Activated naive CD4-positive, alpha-beta T cell treated with anti-CD3 and anti-CD28 coated beads, Interleukin-2, amount 10 ng/mL, durations not matched to agents 7 days and 5 days (primary cell): ENCODE measurements at regions not wholly inside any gene's neighbourhood (a gene's known extent, or its start where the extent isn't known, plus 50 kb on each side); places are given as distances from the start of the nearest gene placed in this dataset.

Experiments
- CTCF ChIA-PET: fragments of 350-600 bp; sonication (Branson Sonifier 250); formaldehyde crosslinking; loops from one replicate; lab custom pipeline; 2021; ENCODE audit warnings: antibody characterized with exemption; lab: Charles Lee
- DNase-seq: peaks from one replicate; pipeline ENCODE4 v3.0.0-alpha.2; 2020
- H3K27ac Mint-ChIP-seq: one replicate; pipeline ENCODE4 v1.8.0; 2021; ENCODE audit warnings: mild to moderate bottlenecking, moderate library complexity, mixed read lengths
- H3K27me3 Mint-ChIP-seq: one replicate; pipeline ENCODE4 v1.8.0; 2021; ENCODE audit warnings: mild to moderate bottlenecking, mixed read lengths
- H3K36me3 Mint-ChIP-seq: one replicate; pipeline ENCODE4 v1.8.0; 2021; ENCODE audit warnings: mixed read lengths
- H3K4me1 Mint-ChIP-seq: one replicate; pipeline ENCODE4 v1.8.0; 2021; ENCODE audit warnings: mixed read lengths
- H3K4me3 Mint-ChIP-seq: one replicate; pipeline ENCODE4 v1.8.0; 2021; ENCODE audit warnings: mild to moderate bottlenecking, moderate library complexity, mixed read lengths
- H3K9me3 Mint-ChIP-seq: one replicate; pipeline ENCODE4 v1.8.0; 2021; ENCODE audit warnings: mixed read lengths

DNA sequence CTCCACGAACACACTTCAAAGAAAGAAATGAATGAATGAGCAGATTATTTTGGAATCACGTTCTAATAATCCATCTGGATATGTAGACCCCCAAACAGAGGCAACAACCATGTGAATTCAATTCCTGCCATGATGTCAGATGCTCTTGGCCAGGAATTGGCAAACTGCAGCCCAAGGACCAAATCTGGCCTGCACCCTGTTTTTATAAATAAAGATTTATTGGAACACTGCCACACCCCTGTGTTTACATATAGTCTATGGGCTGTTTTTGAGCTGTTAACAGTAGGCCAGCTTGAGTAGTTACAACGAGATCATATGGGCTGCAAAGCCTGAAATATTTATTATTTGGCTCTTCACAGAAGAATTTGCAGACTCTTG is 336.0 kb upstream of the ZFHX3 start:
- CTCF ChIA-PET = no interaction called here
- no peak overlapping the region for H3K27ac Mint-ChIP-seq
- no peaks in the 10 kb centered on the region for H3K9me3 Mint-ChIP-seq
- H3K36me3 Mint-ChIP-seq = no peaks in the 10 kb centered on the region
- H3K4me1 Mint-ChIP-seq = no peaks in the 10 kb centered on the region
- H3K27me3 Mint-ChIP-seq = no peaks in the 10 kb centered on the region
- DNase-seq = no peak
- H3K4me3 Mint-ChIP-seq = no peak overlapping the region

DNA sequence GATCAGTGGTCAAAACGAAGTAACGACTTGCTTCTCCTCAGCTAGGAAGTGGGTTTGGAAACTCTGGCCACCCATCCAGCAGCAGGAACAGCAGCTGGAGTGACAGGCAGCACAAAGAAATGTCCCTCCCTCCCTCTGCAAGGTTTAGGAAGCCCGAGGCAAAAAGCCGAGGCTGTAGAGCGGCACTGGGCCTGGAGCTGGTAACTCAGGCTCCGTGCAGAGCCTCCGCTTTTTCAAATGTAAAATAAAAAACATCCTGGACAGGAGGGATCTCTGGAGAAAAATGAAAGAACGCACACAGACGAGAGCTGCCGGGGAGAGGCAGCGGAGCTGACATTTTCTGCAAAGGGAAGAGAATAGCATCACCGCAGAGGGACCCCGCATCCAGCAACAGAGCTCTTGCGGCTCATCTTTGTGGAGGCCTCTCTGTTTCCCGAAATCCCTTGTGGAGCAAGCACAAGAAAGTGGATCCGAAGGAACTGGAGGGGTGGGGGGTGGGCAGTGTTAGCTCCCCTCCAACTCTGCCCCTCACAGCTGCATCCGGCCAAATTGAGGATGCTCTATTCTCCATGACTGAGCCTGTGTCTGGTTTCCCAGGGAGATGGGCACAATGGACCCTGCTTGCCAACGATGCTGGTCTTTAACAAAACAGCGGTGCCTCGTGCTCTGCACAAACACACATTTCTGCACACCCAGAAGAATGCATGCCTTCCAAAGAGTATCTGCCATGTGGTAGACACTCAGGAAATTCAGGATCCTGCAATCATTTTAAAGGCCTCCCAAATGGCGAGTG is 335.5 kb upstream of the ZFHX3 start:
- Mint-ChIP-seq H3K27ac (no peak overlapping the region), H3K36me3 (no peaks in the 10 kb centered on the region), H3K9me3 (no peaks in the 10 kb centered on the region), H3K27me3 (no peaks in the 10 kb centered on the region), H3K4me1 (no peaks in the 10 kb centered on the region), H3K4me3 (no peak overlapping the region)
- CTCF ChIA-PET = no interaction called here
- DNase-seq = no peak

DNA sequence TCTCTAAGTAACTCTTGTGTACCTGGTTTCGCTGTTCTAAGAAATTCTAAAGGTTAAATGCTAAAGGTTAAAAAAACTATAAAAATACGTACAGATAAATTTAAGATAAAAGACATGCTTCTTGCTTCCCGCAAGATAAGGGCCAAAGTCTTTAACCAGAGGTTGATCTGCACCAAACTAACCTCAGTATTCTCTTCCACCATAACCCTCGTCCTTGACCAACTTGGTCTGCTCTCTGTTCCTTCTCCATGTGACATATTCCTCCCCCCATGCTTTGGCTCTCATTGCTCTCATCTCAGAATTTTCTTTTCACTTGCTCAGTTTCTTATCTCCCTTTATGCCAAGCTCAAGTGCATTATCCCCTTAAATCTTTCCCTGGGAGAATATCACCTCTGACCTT is 330.5 kb upstream of the ZFHX3 start:
- peaks cover 1% of the 10 kb centered on the region for H3K9me3 Mint-ChIP-seq
- no peaks in the 10 kb centered on the region for H3K27me3 Mint-ChIP-seq
- DNase-seq = no peak
- no peak overlapping the region for H3K4me3 Mint-ChIP-seq
- CTCF ChIA-PET = no interaction called here
- no peak overlapping the region for H3K27ac Mint-ChIP-seq
- no peaks in the 10 kb centered on the region for H3K4me1 Mint-ChIP-seq
- H3K36me3 Mint-ChIP-seq = no peaks in the 10 kb centered on the region

DNA sequence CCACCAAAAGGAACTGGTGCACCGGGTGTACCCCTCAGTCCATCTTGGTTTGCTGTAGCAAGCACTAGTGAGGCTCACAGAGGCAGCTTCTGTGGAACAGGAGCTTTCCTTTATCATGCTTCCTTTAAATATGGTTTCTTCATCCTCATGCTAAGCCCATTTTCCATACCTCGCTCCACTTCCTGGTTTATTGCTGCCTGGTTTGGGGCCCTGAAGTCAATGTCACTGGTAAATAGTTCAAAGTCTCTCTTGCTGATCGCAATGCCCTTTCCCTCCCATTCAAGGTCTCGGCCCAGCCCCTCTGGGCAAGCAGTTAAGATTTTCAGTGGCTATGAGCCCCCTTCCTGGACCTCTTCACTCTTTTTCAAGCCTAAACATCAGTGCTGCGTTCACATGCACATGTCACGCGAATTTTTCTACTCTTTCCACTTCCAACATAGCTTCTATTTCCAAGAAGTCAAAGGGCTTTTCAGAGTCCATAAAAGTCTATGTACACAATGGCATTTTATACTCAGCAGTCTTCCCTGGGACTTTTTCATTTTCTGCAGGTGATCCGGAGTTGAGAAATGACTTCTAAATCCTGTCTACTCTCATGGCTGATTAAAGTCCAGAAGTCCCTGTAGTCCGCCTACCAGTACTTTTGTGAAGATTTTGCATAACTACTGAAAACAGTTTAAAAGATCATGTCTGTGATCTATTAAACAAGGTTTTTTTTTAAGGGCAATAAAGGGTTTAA is 323.8 kb upstream of the ZFHX3 start:
- Mint-ChIP-seq H3K4me3 (no peak overlapping the region), H3K27ac (no peak overlapping the region), H3K36me3 (no peaks in the 10 kb centered on the region), H3K9me3 (peaks cover 2% of the 10 kb centered on the region), H3K4me1 (no peaks in the 10 kb centered on the region), H3K27me3 (no peaks in the 10 kb centered on the region)
- no peak for DNase-seq
- CTCF ChIA-PET = no interaction called here

DNA sequence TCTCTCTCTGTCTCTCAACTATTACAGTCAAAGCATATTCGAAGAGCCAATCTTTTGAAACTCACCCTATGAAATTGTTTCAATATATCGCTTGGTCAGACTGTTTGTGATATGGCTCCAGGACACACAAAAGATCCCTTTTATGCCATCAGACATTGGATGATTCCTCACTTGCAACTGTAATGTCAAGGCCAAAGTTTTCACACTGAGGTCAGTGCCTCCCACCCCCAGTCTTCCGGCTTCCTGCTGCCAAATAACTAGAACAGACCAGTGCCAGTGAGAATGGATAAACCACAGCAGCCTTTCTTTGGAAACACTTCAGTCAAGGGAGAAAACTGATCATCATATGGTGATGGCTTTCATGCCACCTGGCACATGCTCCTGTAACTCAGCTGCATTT is 321.9 kb upstream of the ZFHX3 start:
- Mint-ChIP-seq H3K9me3 (peaks cover 2% of the 10 kb centered on the region), H3K27me3 (no peaks in the 10 kb centered on the region), H3K4me3 (no peak overlapping the region), H3K36me3 (no peaks in the 10 kb centered on the region), H3K4me1 (no peaks in the 10 kb centered on the region), H3K27ac (no peak overlapping the region)
- no peak for DNase-seq
- CTCF ChIA-PET = no interaction called here

DNA sequence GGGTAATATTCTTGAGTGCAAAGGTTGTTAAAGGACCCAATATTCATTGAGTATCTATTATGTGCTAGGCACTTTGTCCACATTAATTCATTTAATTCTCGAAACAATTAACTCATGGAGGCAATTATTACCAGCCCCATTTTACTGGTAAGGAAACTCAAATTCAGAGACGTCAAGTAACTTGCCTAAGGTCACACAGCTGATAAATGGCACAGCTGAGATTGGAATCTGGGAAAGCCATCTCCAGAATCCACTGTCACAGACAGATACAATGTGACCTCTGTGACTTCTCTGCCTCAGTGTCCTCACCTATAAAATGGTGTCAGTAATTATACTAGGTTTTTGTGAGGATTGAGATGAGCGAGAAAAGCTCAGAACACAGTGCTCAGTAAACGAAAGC is 320.8 kb upstream of the ZFHX3 start:
- H3K27ac Mint-ChIP-seq = no peak overlapping the region
- CTCF ChIA-PET = no interaction called here
- H3K4me1 Mint-ChIP-seq = no peaks in the 10 kb centered on the region
- peaks cover 2% of the 10 kb centered on the region for H3K9me3 Mint-ChIP-seq
- no peak for DNase-seq
- H3K4me3 Mint-ChIP-seq = no peak overlapping the region
- H3K36me3 Mint-ChIP-seq = no peaks in the 10 kb centered on the region
- H3K27me3 Mint-ChIP-seq = no peaks in the 10 kb centered on the region

DNA sequence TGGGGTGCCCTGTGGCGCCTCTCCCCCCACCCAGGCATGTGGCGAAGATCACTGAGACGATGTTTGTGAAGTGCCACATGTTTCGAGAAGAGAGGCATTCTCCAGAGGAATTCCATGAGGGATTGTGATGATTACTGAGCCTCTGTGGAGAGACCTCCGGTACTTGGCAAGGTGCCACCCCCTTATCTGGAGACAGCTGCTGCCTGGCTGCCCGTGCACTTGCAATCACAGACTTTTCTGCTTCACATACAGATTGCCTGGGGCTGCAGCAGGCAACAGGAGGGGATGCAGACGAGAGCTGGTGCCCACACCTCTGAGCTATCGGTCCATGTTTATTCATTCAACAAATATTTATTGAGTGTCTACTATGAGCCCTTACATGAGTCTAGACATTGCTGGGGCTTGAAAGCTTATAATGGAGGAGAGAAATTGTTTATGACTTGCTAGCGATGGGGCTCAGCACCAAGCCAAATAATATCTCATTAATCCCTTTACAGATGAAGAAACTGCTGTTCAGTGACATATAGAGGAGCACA is 317.2 kb upstream of the ZFHX3 start:
- H3K4me3 Mint-ChIP-seq = no peak overlapping the region
- H3K27ac Mint-ChIP-seq = no peak overlapping the region
- no peaks in the 10 kb centered on the region for H3K36me3 Mint-ChIP-seq
- DNase-seq = no peak
- no peaks in the 10 kb centered on the region for H3K9me3 Mint-ChIP-seq
- CTCF ChIA-PET = no interaction called here
- no peaks in the 10 kb centered on the region for H3K27me3 Mint-ChIP-seq
- H3K4me1 Mint-ChIP-seq = no peaks in the 10 kb centered on the region

DNA sequence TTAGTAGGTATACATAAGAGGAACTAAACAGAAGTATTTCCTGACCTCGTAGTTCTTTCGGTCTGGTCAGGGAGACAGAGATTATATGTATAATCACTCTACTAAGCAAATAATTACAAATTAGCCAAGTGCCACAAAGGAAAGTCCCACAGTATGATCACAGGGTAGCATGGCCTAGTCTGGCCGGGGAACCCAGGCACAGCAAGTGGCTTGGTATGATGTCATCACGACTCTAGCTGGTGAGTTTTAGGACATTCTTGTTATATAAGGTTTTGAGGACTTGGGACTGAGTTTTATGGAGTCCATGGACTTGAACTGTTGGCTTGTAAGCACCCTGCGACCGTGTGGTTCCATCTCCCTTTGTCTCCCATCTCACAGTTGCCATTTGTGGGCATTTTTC is 316.5 kb upstream of the ZFHX3 start:
- H3K4me1 Mint-ChIP-seq = no peaks in the 10 kb centered on the region
- H3K27ac Mint-ChIP-seq = no peak overlapping the region
- no peaks in the 10 kb centered on the region for H3K27me3 Mint-ChIP-seq
- DNase-seq = no peak
- no peaks in the 10 kb centered on the region for H3K9me3 Mint-ChIP-seq
- no peaks in the 10 kb centered on the region for H3K36me3 Mint-ChIP-seq
- CTCF ChIA-PET = no interaction called here
- H3K4me3 Mint-ChIP-seq = no peak overlapping the region

DNA sequence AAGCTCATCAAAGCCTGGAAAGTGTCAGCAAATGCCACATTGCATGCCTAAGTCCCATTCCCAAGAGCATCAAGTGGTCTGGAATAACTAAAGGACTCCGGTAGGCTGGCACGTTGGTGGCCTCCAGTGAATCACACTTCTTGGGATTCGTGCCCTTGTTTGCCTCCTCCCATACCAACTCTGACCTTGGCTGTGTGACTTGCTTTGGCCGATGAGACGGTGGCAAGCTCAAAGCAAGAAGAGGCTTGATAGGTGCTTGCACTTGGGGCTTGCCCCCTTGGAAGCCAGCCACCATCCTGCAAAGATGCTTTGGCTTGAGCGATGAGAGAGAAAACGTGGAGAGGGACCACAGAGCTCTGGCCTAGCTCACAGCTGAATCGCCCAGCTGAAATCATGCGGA is 313.1 kb upstream of the ZFHX3 start:
- CTCF ChIA-PET = no interaction called here
- Mint-ChIP-seq H3K4me1 (no peaks in the 10 kb centered on the region), H3K36me3 (no peaks in the 10 kb centered on the region), H3K27ac (no peak overlapping the region), H3K4me3 (no peak overlapping the region), H3K9me3 (no peaks in the 10 kb centered on the region), H3K27me3 (no peaks in the 10 kb centered on the region)
- no peak for DNase-seq

DNA sequence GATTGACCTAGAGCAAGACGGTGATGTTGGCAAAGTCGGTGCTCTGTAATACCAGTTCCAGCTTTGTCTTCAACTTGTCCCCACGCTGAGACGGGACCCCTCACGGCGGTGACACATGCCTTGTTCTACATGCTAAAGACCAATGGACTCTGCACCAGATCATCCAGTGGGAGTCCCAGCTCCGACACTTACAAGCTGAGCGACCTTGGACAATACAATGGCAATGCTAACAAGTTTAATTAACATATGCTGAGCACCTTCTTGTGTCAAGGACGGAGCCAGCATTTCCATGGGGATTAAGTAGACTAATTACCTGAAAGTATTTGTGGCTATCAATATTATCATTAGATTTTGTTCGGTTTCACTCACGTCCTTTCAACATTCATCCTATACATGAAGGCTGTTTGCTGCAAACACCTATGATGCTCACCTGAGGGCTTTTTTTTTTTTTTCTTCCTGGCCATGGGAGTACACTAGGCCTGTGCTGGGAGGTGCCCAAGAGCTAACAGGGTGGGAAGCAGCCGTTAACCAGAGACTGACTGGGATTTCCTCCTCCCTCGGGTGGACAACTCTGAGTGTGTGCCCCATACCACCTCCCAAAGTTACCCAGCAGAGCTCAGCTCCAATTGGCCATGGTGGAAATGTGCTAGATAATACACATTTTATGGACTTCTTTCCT is 308.6 kb upstream of the ZFHX3 start:
- Mint-ChIP-seq H3K27ac (no peak overlapping the region), H3K4me3 (no peak overlapping the region), H3K36me3 (no peaks in the 10 kb centered on the region), H3K4me1 (no peaks in the 10 kb centered on the region), H3K9me3 (no peaks in the 10 kb centered on the region), H3K27me3 (no peaks in the 10 kb centered on the region)
- DNase-seq = no peak
- CTCF ChIA-PET = no interaction called here

DNA sequence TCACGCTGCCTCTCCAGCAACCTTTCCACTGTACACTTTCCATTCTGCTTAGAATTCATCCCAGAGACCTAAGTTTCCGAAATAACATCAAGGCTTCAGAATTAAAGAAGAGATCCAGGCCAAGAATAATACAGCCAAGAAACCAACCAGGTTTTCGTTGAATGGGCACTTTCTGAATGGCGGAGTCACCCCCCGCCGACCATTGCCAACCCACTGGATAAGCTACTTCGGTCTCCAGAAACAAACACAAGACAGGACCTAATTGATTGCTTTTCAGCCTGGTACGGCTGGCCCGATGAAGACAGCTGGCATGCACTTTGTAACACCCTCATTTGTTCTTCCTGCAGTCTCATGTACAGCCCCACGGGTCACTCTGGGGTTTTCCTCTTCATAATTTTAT is 308.1 kb upstream of the ZFHX3 start:
- Mint-ChIP-seq H3K9me3 (no peaks in the 10 kb centered on the region), H3K4me3 (no peak overlapping the region), H3K4me1 (no peaks in the 10 kb centered on the region), H3K27me3 (no peaks in the 10 kb centered on the region), H3K36me3 (no peaks in the 10 kb centered on the region), H3K27ac (no peak overlapping the region)
- CTCF ChIA-PET = no interaction called here
- no peak for DNase-seq

DNA sequence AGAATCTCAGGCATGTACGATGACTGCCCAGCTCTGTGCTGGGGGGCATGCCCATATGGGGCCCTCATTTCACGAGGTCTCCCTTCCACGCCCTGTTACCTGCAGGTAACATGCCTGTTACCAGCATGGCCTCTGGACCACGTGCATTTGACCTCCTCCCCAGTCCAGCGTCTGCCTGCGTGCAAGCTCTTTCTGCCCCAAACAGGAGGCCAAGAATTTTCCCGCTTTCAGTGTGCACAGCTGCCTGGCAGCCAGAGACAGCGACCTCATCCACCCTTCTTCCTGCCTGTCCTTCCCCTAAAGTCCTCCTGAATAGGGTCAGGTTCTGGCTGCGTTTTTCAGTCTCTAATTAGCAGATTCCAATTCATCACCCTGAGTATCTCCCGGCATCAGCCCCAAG is 306.5 kb upstream of the ZFHX3 start:
- CTCF ChIA-PET = no interaction called here
- no peaks in the 10 kb centered on the region for H3K9me3 Mint-ChIP-seq
- H3K27ac Mint-ChIP-seq = no peak overlapping the region
- H3K4me3 Mint-ChIP-seq = no peak overlapping the region
- DNase-seq = no peak
- H3K27me3 Mint-ChIP-seq = no peaks in the 10 kb centered on the region
- H3K4me1 Mint-ChIP-seq = no peaks in the 10 kb centered on the region
- H3K36me3 Mint-ChIP-seq = no peaks in the 10 kb centered on the region

DNA sequence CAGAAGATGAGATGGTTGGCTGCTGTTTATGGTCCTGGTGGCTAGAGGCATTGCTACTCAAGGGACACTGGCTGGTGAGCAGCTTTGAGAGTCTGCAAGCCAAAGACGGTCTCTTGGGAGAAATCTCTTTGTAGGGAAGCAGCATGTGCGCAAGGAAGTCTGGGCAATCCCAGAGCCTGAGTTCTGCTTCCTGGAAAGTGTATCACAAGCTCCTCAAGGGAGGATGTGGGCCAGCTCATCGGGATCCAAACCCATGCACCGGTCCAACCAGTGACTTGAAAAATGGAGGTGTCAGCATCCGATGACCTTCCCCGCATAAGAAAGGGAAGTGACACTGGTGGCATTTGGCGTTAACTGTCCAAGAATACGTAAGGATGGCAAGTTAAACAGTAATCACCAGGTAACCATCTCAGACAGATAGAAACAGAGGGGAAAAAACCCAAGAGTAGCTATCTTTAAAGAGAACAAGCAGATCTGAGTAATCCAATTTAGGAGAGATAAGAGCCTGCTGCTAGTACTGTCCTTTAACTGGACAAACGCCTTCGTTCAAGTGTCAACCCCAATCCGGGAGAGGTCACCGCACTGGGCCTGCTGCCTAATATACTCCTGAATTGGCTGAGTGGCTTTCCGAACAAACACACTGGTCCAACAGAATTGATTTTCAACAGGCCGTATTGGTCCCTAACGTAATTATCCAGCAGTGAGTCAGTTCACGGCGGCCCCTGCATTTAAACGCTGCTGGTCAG is 303.0 kb upstream of the ZFHX3 start:
- no peak for DNase-seq
- no peak overlapping the region for H3K4me3 Mint-ChIP-seq
- H3K9me3 Mint-ChIP-seq = no peaks in the 10 kb centered on the region
- no peaks in the 10 kb centered on the region for H3K36me3 Mint-ChIP-seq
- no peaks in the 10 kb centered on the region for H3K4me1 Mint-ChIP-seq
- CTCF ChIA-PET = no interaction called here
- no peak overlapping the region for H3K27ac Mint-ChIP-seq
- H3K27me3 Mint-ChIP-seq = no peaks in the 10 kb centered on the region
